ENCODE measurements at regions not wholly inside any gene's neighbourhood (a gene's known extent, or its start where the extent isn't known, plus 50 kb on each side); places are given as distances from the start of the nearest gene placed in this dataset.

GRCh38 chr7:68238204-68238805, 1241.7 kb downstream of the TYW1 start:
- Histone ChIP-seq H3K36me3 (no peaks in the 10 kb centered on the region), H3K27me3 (no peaks in the 10 kb centered on the region), H3K4me1 (no peaks in the 10 kb centered on the region), H3K4me3 (no peak overlapping the region), H3K27ac (no peak overlapping the region), H3K9me3 (peaks cover 0 to 14% (median 0%) of the 10 kb centered on the region in 12 donors)
- DNase-seq (no peak), ATAC-seq (no peak)
- 66 to 74% (median 71%) methylated on average over 4 of the region's 4 CpGs for WGBS, 4 donors
- TF ChIP-seq POLR2A (IDR thresholded peaks at IDR 0.05) = no peak
- TF ChIP-seq CTCF (IDR thresholded peaks at IDR 0.05) = no peak
- intact Hi-C loops (cut with DNase I) = no loop called here

GRCh38 chr7:68243128-68243527, 1246.5 kb downstream of the TYW1 start:
- DNase-seq = no peak
- 81 to 92% (median 87%) methylated on average over 2 of the region's 2 CpGs for WGBS, 4 donors
- H3K4me1 ChIP-seq = no peaks in the 10 kb centered on the region
- H3K4me3 ChIP-seq = no peak overlapping the region
- no peak for TF ChIP-seq CTCF (IDR thresholded peaks at IDR 0.05)
- TF ChIP-seq POLR2A (IDR thresholded peaks at IDR 0.05) = no peak
- H3K27me3 ChIP-seq = peaks cover 0 to 3% (median 0%) of the 10 kb centered on the region in 9 donors
- ATAC-seq = no peak
- intact Hi-C loops (cut with DNase I) = no loop called here
- peaks cover 0 to 14% (median 0%) of the 10 kb centered on the region in 12 donors for H3K9me3 ChIP-seq
- no peaks in the 10 kb centered on the region for H3K36me3 ChIP-seq
- no peak overlapping the region for H3K27ac ChIP-seq

GRCh38 chr7:68244389-68244788, 1247.8 kb downstream of the TYW1 start:
- intact Hi-C loops (cut with DNase I) = no loop called here
- H3K27me3 ChIP-seq = peaks cover 0 to 3% (median 0%) of the 10 kb centered on the region in 9 donors
- H3K9me3 ChIP-seq = peaks cover 0 to 14% (median 0%) of the 10 kb centered on the region in 12 donors
- H3K4me3 ChIP-seq = no peak overlapping the region
- TF ChIP-seq POLR2A (IDR thresholded peaks at IDR 0.05) (no peak), CTCF (IDR thresholded peaks at IDR 0.05) (no peak)
- no peak for DNase-seq
- H3K36me3 ChIP-seq = no peaks in the 10 kb centered on the region
- no peak overlapping the region for H3K27ac ChIP-seq
- 73 to 77% (median 75%) methylated on average over 7 of the region's 7 CpGs for WGBS, 4 donors
- ATAC-seq = no peak
- no peaks in the 10 kb centered on the region for H3K4me1 ChIP-seq

- intact Hi-C loops (cut with DNase I) = no loop called here
- Histone ChIP-seq H3K27me3 (peaks cover 0 to 3% (median 0%) of the 10 kb centered on the region in 9 donors), H3K27ac (no peak overlapping the region), H3K4me3 (no peak overlapping the region), H3K9me3 (peaks cover 0 to 13% (median 0%) of the 10 kb centered on the region in 12 donors), H3K36me3 (no peaks in the 10 kb centered on the region), H3K4me1 (no peaks in the 10 kb centered on the region)
- WGBS, 4 donors = 28 to 42% (median 36%) methylated on average over 3 of the region's 3 CpGs
- no peak for TF ChIP-seq POLR2A (IDR thresholded peaks at IDR 0.05)
- TF ChIP-seq CTCF (IDR thresholded peaks at IDR 0.05) = no peak
- ATAC-seq (peak in 1 of 4 donors; percentile 39), DNase-seq (no peak)
These were observed 1249.1 kb downstream of the TYW1 start for GRCh38 chr7:68245688-68246087.
